ENCODE measurements at regions not wholly inside any gene's neighbourhood (a gene's known extent, or its start where the extent isn't known, plus 50 kb on each side); places are given as distances from the start of the nearest gene placed in this dataset.

DNA sequence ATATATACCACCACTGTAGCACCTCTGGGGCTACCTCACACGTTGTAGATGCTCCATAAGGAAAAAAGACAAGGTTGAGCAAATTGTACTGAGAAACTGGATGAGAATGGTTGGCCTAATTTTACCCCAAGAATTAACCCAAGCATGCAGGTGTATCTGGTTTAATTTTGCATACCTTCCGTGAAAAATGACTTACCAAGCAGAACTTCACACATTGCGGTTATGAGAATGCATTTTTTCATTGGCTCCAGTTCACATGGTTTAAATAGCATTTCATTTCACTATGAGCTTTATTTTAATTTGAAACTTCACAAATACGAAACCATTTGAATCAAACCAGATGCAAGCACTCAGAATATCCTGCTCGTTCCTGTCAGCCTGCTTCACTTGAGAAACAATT, 512.2 kb downstream of the LTN1 start:
- TF ChIP-seq, protein P1, sequence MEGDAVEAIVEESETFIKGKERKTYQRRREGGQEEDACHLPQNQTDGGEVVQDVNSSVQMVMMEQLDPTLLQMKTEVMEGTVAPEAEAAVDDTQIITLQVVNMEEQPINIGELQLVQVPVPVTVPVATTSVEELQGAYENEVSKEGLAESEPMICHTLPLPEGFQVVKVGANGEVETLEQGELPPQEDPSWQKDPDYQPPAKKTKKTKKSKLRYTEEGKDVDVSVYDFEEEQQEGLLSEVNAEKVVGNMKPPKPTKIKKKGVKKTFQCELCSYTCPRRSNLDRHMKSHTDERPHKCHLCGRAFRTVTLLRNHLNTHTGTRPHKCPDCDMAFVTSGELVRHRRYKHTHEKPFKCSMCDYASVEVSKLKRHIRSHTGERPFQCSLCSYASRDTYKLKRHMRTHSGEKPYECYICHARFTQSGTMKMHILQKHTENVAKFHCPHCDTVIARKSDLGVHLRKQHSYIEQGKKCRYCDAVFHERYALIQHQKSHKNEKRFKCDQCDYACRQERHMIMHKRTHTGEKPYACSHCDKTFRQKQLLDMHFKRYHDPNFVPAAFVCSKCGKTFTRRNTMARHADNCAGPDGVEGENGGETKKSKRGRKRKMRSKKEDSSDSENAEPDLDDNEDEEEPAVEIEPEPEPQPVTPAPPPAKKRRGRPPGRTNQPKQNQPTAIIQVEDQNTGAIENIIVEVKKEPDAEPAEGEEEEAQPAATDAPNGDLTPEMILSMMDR (IDR thresholded peaks at IDR 0.05) = no peak
- TF ChIP-seq POLR2A (IDR thresholded peaks at IDR 0.05) = no peak

All from suprapubic skin (tissue), 3 donors.